ENCODE measurements at regions not wholly inside any gene's neighbourhood (a gene's known extent, or its start where the extent isn't known, plus 50 kb on each side); places are given as distances from the start of the nearest gene placed in this dataset.

DNA sequence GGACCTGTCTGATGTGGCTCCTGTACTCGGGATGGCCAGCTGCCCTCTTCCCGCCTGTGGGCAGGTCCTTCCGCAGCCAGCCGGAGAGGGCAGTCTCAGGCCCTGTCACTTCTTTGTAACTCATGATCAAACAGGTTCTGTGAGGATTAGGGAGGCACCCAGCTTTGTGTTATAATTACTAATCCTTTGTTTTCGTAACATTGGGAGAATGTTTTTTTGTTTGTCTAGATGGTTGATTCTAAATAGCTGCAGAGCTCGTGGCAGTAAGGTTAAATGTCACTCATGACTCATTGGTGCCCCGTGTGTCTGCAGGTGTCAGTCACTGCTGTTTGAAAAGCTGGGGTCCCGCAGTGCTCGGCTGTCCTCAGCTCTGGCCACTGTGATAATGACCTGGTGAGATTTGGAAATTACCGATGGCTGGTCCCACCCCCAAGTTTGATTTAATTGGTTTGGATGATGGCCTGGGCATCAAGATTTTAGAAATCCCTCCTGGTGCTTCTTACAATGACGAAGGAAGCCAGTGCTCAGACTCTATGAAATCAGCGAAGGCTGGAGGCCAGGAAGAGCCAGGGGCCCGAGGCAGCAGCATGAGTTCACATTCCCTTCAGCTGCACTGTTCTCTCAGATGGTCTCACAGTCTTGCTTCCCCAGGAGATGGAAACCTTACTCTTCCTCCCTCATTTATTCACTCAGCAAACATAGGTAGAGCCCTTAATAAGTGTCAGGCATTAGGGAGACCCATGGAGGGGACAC lies 172.8 kb downstream of the VAPA start:
- H3K27ac ChIP-seq = no peak overlapping the region
- intact Hi-C loops (cut with DNase I) = loop anchor here in 1 of 2 donors (10.0 kb wide), 1 partner anchor 48 kb away; no protein-coding TSS in a partner anchor
- H3K4me1 ChIP-seq = no peaks in the 10 kb centered on the region
- no peaks in the 10 kb centered on the region for H3K27me3 ChIP-seq (ENCODE audit: insufficient read depth in 3 of 3, low read length in 2 of 3)
- DNase-seq (no peak), ATAC-seq (no peak)
- TF ChIP-seq, protein P1, sequence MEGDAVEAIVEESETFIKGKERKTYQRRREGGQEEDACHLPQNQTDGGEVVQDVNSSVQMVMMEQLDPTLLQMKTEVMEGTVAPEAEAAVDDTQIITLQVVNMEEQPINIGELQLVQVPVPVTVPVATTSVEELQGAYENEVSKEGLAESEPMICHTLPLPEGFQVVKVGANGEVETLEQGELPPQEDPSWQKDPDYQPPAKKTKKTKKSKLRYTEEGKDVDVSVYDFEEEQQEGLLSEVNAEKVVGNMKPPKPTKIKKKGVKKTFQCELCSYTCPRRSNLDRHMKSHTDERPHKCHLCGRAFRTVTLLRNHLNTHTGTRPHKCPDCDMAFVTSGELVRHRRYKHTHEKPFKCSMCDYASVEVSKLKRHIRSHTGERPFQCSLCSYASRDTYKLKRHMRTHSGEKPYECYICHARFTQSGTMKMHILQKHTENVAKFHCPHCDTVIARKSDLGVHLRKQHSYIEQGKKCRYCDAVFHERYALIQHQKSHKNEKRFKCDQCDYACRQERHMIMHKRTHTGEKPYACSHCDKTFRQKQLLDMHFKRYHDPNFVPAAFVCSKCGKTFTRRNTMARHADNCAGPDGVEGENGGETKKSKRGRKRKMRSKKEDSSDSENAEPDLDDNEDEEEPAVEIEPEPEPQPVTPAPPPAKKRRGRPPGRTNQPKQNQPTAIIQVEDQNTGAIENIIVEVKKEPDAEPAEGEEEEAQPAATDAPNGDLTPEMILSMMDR (IDR thresholded peaks at IDR 0.05) = no peak
- no peak overlapping the region for H3K4me3 ChIP-seq
- no peaks in the 10 kb centered on the region for H3K36me3 ChIP-seq (ENCODE audit: insufficient read depth in 1 of 2, low read depth in 1 of 2)
- WGBS, 3 donors = 81 to 90% (median 85%) methylated on average over 13 of the region's 13 CpGs
- H3K9me3 ChIP-seq = no peaks in the 10 kb centered on the region

DNA sequence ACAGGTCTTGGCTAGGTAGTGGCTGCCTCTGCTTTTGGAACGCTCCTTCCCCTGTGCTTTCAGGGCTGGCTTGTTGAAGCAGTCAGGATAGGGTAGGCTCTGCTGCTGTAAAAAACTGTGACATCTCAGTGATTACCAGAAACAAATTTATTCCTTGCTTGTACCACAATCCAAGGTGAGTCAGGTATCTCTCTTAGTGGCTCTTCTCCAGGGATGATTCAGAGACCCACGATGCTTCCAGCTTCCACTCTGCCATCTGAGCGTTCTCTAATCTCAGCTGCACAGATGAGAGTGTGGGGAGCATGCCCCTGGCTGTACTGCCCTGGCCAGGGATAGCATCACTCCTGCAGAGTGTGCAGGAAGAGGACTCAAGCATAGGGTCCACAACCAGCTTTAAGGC lies 174.9 kb downstream of the VAPA start:
- WGBS, 3 donors = 85 to 97% (median 97%) methylated on average over 3 of the region's 3 CpGs
- Histone ChIP-seq H3K9me3 (no peaks in the 10 kb centered on the region), H3K4me3 (no peak overlapping the region), H3K36me3 (ENCODE audit: insufficient read depth in 1 of 2, low read depth in 1 of 2) (no peaks in the 10 kb centered on the region), H3K27ac (no peak overlapping the region), H3K27me3 (ENCODE audit: insufficient read depth in 3 of 3, low read length in 2 of 3) (no peaks in the 10 kb centered on the region), H3K4me1 (no peaks in the 10 kb centered on the region)
- DNase-seq = no peak
- TF ChIP-seq, protein P1 (IDR thresholded peaks at IDR 0.05) = no peak
- ATAC-seq = no peak
- intact Hi-C loops (cut with DNase I) = loop anchor here in 1 of 2 donors (10.0 kb wide), 1 partner anchor 46 kb away; no protein-coding TSS in a partner anchor

DNA sequence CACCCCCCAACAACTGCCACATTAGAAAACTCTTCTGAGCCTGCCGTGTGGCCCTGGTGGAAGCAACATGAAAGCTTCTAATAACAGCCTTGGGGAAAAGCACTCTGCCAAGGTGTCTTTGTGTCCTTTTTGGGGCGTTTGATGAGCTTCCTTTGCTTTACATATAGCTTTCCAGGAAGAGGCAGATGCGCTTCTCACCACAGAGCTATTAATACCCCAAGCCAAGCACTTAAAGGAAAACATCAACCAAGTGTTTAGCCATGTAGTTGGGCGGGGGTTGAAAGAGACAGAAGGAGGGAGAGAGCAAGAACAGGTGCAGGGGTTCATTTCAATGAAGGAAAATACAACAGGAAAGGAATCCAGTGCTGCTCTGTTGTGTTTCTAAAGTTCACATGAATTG lies 176.1 kb downstream of the VAPA start:
- 72 to 79% (median 74%) methylated on average over 4 of the region's 4 CpGs for WGBS, 3 donors
- ATAC-seq = no peak
- no peaks in the 10 kb centered on the region for H3K9me3 ChIP-seq
- H3K27ac ChIP-seq = no peak overlapping the region
- no peaks in the 10 kb centered on the region for H3K36me3 ChIP-seq (ENCODE audit: insufficient read depth in 1 of 2, low read depth in 1 of 2)
- no peak overlapping the region for H3K4me3 ChIP-seq
- DNase-seq = no peak
- no peaks in the 10 kb centered on the region for H3K27me3 ChIP-seq (ENCODE audit: insufficient read depth in 3 of 3, low read length in 2 of 3)
- no peaks in the 10 kb centered on the region for H3K4me1 ChIP-seq
- TF ChIP-seq, protein P1 (IDR thresholded peaks at IDR 0.05) = no peak
- intact Hi-C loops (cut with DNase I) = loop anchor here in 1 of 2 donors (10.0 kb wide), 1 partner anchor 45 kb away; no protein-coding TSS in a partner anchor

DNA sequence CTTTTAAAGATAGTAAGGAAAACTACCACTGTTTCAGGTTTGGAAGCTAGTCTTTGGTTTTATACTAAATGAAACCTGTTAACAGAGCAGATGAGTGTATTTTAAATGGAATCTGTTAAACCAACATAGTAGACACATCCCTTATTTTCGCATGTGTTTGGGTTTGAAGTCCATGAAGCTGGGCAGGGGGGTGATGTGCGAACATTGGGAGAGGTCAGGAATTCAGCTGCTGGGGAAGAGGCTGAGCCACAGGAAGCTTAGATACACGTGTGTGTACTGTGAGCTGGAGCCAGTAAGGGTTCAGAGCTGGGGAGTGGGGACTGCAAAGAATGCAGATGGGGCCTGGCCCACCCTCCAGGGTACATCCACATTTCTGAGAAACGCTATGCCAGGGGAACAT lies 176.9 kb downstream of the VAPA start:
- ATAC-seq (no peak), DNase-seq (no peak)
- H3K9me3 ChIP-seq = no peaks in the 10 kb centered on the region
- no peaks in the 10 kb centered on the region for H3K4me1 ChIP-seq
- H3K36me3 ChIP-seq (ENCODE audit: insufficient read depth in 1 of 2, low read depth in 1 of 2) = no peaks in the 10 kb centered on the region
- H3K27me3 ChIP-seq (ENCODE audit: insufficient read depth in 3 of 3, low read length in 2 of 3) = no peaks in the 10 kb centered on the region
- no peak overlapping the region for H3K27ac ChIP-seq
- H3K4me3 ChIP-seq = no peak overlapping the region
- TF ChIP-seq, protein P1 (IDR thresholded peaks at IDR 0.05) = no peak
- intact Hi-C loops (cut with DNase I) = no loop called here
- WGBS, 3 donors = 77 to 86% (median 84%) methylated on average over 4 of the region's 4 CpGs

All from psoas muscle (tissue), 7 donors.